HCT116 (cell line): ENCODE measurements at regions not wholly inside any gene's neighbourhood (a gene's known extent, or its start where the extent isn't known, plus 50 kb on each side); places are given as distances from the start of the nearest gene placed in this dataset.

Source experiments
- CTCF ChIP-seq, 3 experiments: fragments of 200-600 bp in 1 of 3; sonication (generic) in 1 of 3; IDR thresholded peaks in 2 of 3; conservative IDR thresholded peaks in 1 of 3; 2 replicates each; pipeline ENCODE4 v1.5.1; 2012 to 2017; ENCODE audit warnings: low read depth in 2 of 3, low read length in 2 of 3, antibody characterized with exemption in 1 of 3, borderline replicate concordance in 1 of 3, control low read depth in 1 of 3, mild to moderate bottlenecking in 1 of 3, mixed read lengths in 1 of 3, mixed run types in 1 of 3, moderate library complexity in 1 of 3; ENCODE audit not compliant: insufficient read depth in 1 of 3
- EGR1 ChIP-seq: IDR thresholded peaks from 2 replicates; pipeline ENCODE4 v1.6.1; 2012; ENCODE audit warnings: low read depth
- ELF1 ChIP-seq: IDR thresholded peaks from 2 replicates; pipeline ENCODE4 v1.6.1; 2012; ENCODE audit warnings: low read depth, borderline replicate concordance
- POLR2A ChIP-seq: IDR thresholded peaks from 2 replicates; pipeline ENCODE4 v1.7.0; 2011; ENCODE audit warnings: borderline replicate concordance; ENCODE audit not compliant: insufficient read depth, insufficient read length; ENCODE audit errors: extremely low read depth
- RAD21 ChIP-seq: IDR thresholded peaks from 2 replicates; pipeline ENCODE4 v1.6.1; 2012; ENCODE audit warnings: low read depth, mild to moderate bottlenecking
- SP1 ChIP-seq: IDR thresholded peaks from 2 replicates; pipeline ENCODE4 v1.6.1; 2012; ENCODE audit warnings: low read depth
- ZNF274 ChIP-seq: fragments of 200-500 bp; sonication (Bioruptor generic); IDR thresholded peaks from 2 replicates; pipeline ENCODE4 v1.6.1; 2014; ENCODE audit warnings: mild to moderate bottlenecking, low read depth, low read length, inconsistent platforms
- TF ChIP-seq, protein P1 (sequence below): IDR thresholded peaks from 2 replicates; pipeline ENCODE4 v1.6.1; 2012
- TF ChIP-seq, protein P2 (sequence below): IDR thresholded peaks from 2 replicates; pipeline ENCODE4 v1.6.1; 2012; ENCODE audit warnings: low read depth

- TF ChIP-seq ELF1, result no peak
- no peak for TF ChIP-seq SP1
- no peak for TF ChIP-seq CTCF (IDR thresholded peaks at IDR 0.05 in 2 of 3, conservative IDR thresholded peaks at IDR 0.05 in 1 of 3; ENCODE audit: borderline replicate concordance in 1 of 3, insufficient read depth in 1 of 3, low read depth in 2 of 3, low read length in 2 of 3)
- TF ChIP-seq, protein P1, sequence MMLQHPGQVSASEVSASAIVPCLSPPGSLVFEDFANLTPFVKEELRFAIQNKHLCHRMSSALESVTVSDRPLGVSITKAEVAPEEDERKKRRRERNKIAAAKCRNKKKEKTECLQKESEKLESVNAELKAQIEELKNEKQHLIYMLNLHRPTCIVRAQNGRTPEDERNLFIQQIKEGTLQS, result no peak
- no peak for TF ChIP-seq RAD21
- TF ChIP-seq ZNF274, result no peak
- TF ChIP-seq EGR1, result no peak
- TF ChIP-seq, protein P2, sequence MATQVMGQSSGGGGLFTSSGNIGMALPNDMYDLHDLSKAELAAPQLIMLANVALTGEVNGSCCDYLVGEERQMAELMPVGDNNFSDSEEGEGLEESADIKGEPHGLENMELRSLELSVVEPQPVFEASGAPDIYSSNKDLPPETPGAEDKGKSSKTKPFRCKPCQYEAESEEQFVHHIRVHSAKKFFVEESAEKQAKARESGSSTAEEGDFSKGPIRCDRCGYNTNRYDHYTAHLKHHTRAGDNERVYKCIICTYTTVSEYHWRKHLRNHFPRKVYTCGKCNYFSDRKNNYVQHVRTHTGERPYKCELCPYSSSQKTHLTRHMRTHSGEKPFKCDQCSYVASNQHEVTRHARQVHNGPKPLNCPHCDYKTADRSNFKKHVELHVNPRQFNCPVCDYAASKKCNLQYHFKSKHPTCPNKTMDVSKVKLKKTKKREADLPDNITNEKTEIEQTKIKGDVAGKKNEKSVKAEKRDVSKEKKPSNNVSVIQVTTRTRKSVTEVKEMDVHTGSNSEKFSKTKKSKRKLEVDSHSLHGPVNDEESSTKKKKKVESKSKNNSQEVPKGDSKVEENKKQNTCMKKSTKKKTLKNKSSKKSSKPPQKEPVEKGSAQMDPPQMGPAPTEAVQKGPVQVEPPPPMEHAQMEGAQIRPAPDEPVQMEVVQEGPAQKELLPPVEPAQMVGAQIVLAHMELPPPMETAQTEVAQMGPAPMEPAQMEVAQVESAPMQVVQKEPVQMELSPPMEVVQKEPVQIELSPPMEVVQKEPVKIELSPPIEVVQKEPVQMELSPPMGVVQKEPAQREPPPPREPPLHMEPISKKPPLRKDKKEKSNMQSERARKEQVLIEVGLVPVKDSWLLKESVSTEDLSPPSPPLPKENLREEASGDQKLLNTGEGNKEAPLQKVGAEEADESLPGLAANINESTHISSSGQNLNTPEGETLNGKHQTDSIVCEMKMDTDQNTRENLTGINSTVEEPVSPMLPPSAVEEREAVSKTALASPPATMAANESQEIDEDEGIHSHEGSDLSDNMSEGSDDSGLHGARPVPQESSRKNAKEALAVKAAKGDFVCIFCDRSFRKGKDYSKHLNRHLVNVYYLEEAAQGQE, result no peak
- TF ChIP-seq POLR2A, result no peak
Observed at GRCh38 chr16:63174801-63175200, 1138.6 kb upstream of the CDH8 start.
